ENCODE measurements at regions not wholly inside any gene's neighbourhood (a gene's known extent, or its start where the extent isn't known, plus 50 kb on each side); places are given as distances from the start of the nearest gene placed in this dataset.

- TF ChIP-seq BCLAF1 (IDR thresholded peaks at IDR 0.05) (no peak), KAT2A (conservative IDR thresholded peaks at IDR 0.05; ENCODE audit: control insufficient read depth, low read depth, low read length) (no peak), POLR2A (IDR thresholded peaks at IDR 0.05; ENCODE audit: low read depth, low read length) (no peak), CBFB (IDR thresholded peaks at IDR 0.05; ENCODE audit: low read depth) (peak; percentile 98), TCF7 (IDR thresholded peaks at IDR 0.05; ENCODE audit: borderline replicate concordance) (no peak), BACH1 (IDR thresholded peaks at IDR 0.05; ENCODE audit: borderline replicate concordance) (no peak), MXI1 (IDR thresholded peaks at IDR 0.05; ENCODE audit: low read depth, low read length) (no peak; the same call in 1 of the 2 replicates), ZNF384 (IDR thresholded peaks at IDR 0.05; ENCODE audit: borderline replicate concordance, low read depth, low read length) (no peak), PML (IDR thresholded peaks at IDR 0.05; ENCODE audit: low read length) (peak; percentile 66; the same call in 1 of the 2 replicates), IRF5 (IDR thresholded peaks at IDR 0.05; ENCODE audit: borderline replicate concordance) (no peak; the same call in 1 of the 2 replicates), PKNOX1 (IDR thresholded peaks at IDR 0.05) (no peak; the same call in 1 of the 2 replicates), ZNF687 (IDR thresholded peaks at IDR 0.05) (no peak), SP1 (IDR thresholded peaks at IDR 0.05; ENCODE audit: low read depth, low read length) (peak; percentile 34), IKZF2 (IDR thresholded peaks at IDR 0.05) (peak; percentile 93), MTA2 (IDR thresholded peaks at IDR 0.05; ENCODE audit: low read depth) (peak; percentile 93), MAX (IDR thresholded peaks at IDR 0.05; ENCODE audit: low read depth, low read length) (no peak)
- TF ChIP-seq, protein P1, sequence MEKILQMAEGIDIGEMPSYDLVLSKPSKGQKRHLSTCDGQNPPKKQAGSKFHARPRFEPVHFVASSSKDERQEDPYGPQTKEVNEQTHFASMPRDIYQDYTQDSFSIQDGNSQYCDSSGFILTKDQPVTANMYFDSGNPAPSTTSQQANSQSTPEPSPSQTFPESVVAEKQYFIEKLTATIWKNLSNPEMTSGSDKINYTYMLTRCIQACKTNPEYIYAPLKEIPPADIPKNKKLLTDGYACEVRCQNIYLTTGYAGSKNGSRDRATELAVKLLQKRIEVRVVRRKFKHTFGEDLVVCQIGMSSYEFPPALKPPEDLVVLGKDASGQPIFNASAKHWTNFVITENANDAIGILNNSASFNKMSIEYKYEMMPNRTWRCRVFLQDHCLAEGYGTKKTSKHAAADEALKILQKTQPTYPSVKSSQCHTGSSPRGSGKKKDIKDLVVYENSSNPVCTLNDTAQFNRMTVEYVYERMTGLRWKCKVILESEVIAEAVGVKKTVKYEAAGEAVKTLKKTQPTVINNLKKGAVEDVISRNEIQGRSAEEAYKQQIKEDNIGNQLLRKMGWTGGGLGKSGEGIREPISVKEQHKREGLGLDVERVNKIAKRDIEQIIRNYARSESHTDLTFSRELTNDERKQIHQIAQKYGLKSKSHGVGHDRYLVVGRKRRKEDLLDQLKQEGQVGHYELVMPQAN (conservative IDR thresholded peaks at IDR 0.05) = no peak
- TF ChIP-seq, protein P2, sequence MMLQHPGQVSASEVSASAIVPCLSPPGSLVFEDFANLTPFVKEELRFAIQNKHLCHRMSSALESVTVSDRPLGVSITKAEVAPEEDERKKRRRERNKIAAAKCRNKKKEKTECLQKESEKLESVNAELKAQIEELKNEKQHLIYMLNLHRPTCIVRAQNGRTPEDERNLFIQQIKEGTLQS (IDR thresholded peaks at IDR 0.05; ENCODE audit: borderline replicate concordance, extremely low read depth, low read depth, low read length) = no peak
Observed at GRCh38 chr11:81869351-81870065, 864.2 kb downstream of the FAM181B start (continued).
